HG02763 (cell line): ENCODE measurements at regions not wholly inside any gene's neighbourhood (a gene's known extent, or its start where the extent isn't known, plus 50 kb on each side); places are given as distances from the start of the nearest gene placed in this dataset.

ENCODE experiments used
- ATAC-seq: cut with Tn5 transposase; IDR thresholded peaks from one replicate; pipeline ENCODE4 v1.9.1; 2021; ENCODE audit warnings: mild to moderate bottlenecking, moderate library complexity; ENCODE audit not compliant: unreplicated experiment

GRCh38 chr11:95692526-95693260, 96.9 kb downstream of the FAM76B start:
- peak; percentile 47 for ATAC-seq

- no peak for ATAC-seq
These were observed 99.5 kb downstream of the FAM76B start for GRCh38 chr11:95690100-95690499.

- ATAC-seq = no peak
These were observed 100.9 kb downstream of the FAM76B start for GRCh38 chr11:95688501-95689222.

GRCh38 chr11:95688015-95688414, 101.6 kb downstream of the FAM76B start:
- no peak for ATAC-seq

- ATAC-seq = no peak
These were observed 103.3 kb downstream of the FAM76B start for GRCh38 chr11:95686265-95686664.

- no peak for ATAC-seq
These were observed 104.9 kb downstream of the FAM76B start for GRCh38 chr11:95684701-95685100.

GRCh38 chr11:95684170-95684569, 105.4 kb downstream of the FAM76B start:
- ATAC-seq = no peak

- no peak for ATAC-seq
These were observed 107.0 kb downstream of the FAM76B start for GRCh38 chr11:95682552-95682951.

- peak; percentile 81 for ATAC-seq
These were observed 109.2 kb downstream of the FAM76B start for GRCh38 chr11:95680169-95680929.

GRCh38 chr11:95678988-95679387, 110.6 kb downstream of the FAM76B start:
- ATAC-seq = no peak

- no peak for ATAC-seq
These were observed 113.3 kb downstream of the FAM76B start for GRCh38 chr11:95676308-95676707.

- no peak for ATAC-seq
These were observed 114.0 kb downstream of the FAM76B start for GRCh38 chr11:95675585-95675984.

GRCh38 chr11:95674657-95675358, 114.8 kb downstream of the FAM76B start:
- ATAC-seq = no peak

- ATAC-seq = no peak
These were observed 117.8 kb downstream of the FAM76B start for GRCh38 chr11:95671768-95672167.

- no peak for ATAC-seq
These were observed 121.5 kb downstream of the FAM76B start for GRCh38 chr11:95668131-95668530.

- no peak for ATAC-seq
These were observed 128.4 kb downstream of the FAM76B start for GRCh38 chr11:95661162-95661561.

- no peak for ATAC-seq
These were observed 129.5 kb downstream of the FAM76B start for GRCh38 chr11:95660038-95660437.

- ATAC-seq = no peak
These were observed 130.5 kb downstream of the FAM76B start for GRCh38 chr11:95659088-95659487.

- ATAC-seq = no peak
These were observed 134.0 kb downstream of the FAM76B start for GRCh38 chr11:95655536-95655935.

GRCh38 chr11:95653680-95654079, 135.9 kb downstream of the FAM76B start:
- ATAC-seq = no peak

GRCh38 chr11:95653099-95653498, 136.5 kb downstream of the FAM76B start:
- no peak for ATAC-seq
